ENCODE measurements at regions not wholly inside any gene's neighbourhood (a gene's known extent, or its start where the extent isn't known, plus 50 kb on each side); places are given as distances from the start of the nearest gene placed in this dataset.
A peak's percentile ranks its signal among the peaks of the same experiment; 100 is the strongest.

GRCh38 chr4:166309286-166309685, 436.2 kb downstream of the TLL1 start:
- no peaks in the 10 kb centered on the region for H3K27me3 ChIP-seq
- no peak overlapping the region for H3K4me3 ChIP-seq
- peaks cover 1% of the 10 kb centered on the region; the same call in 1 of the 2 replicates for H3K36me3 ChIP-seq
- H3K9me3 ChIP-seq: peaks cover 9% of the 10 kb centered on the region
- DNase-seq: no peak

DNA sequence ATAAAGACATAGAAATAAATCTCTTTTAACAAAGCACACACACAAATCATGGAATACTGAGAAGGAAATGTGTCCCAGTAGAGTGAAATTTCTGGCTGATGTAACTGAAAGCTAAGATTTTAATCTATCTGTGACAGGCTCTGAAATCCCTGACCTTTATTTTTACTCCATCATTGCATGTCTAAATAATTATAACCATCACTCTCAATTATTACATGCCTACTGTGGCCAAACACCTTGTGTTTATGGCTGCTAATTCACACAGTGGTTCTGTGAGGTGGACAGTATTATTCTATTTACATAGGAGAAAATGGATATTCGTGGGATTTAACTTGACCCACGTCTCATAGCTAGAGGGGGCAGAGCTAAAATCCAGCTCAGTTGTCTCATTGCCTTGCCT, 438.1 kb downstream of the TLL1 start:
- no peak overlapping the region for H3K4me3 ChIP-seq
- H3K36me3 ChIP-seq: peaks cover 2% of the 10 kb centered on the region; the same call in 1 of the 2 replicates
- peaks cover 7% of the 10 kb centered on the region; the same call in 1 of the 2 replicates for H3K9me3 ChIP-seq
- no peak for DNase-seq
- H3K27me3 ChIP-seq: no peaks in the 10 kb centered on the region

- H3K27me3 ChIP-seq: no peaks in the 10 kb centered on the region
- peaks cover 4% of the 10 kb centered on the region; the same call in 1 of the 2 replicates for H3K9me3 ChIP-seq
- no peak for DNase-seq
- H3K4me3 ChIP-seq: no peak overlapping the region
- H3K36me3 ChIP-seq: peaks cover 2% of the 10 kb centered on the region; the same call in 1 of the 2 replicates
These were observed 439.1 kb downstream of the TLL1 start for GRCh38 chr4:166312166-166312565.

GRCh38 chr4:166314902-166315301, 441.9 kb downstream of the TLL1 start:
- Histone ChIP-seq H3K4me3 (no peak overlapping the region), H3K36me3 (peaks cover 2% of the 10 kb centered on the region; the same call in 1 of the 2 replicates), H3K27me3 (no peaks in the 10 kb centered on the region), H3K9me3 (peaks cover under 1% of the 10 kb centered on the region; the same call in 1 of the 2 replicates)
- no peak for DNase-seq

DNA sequence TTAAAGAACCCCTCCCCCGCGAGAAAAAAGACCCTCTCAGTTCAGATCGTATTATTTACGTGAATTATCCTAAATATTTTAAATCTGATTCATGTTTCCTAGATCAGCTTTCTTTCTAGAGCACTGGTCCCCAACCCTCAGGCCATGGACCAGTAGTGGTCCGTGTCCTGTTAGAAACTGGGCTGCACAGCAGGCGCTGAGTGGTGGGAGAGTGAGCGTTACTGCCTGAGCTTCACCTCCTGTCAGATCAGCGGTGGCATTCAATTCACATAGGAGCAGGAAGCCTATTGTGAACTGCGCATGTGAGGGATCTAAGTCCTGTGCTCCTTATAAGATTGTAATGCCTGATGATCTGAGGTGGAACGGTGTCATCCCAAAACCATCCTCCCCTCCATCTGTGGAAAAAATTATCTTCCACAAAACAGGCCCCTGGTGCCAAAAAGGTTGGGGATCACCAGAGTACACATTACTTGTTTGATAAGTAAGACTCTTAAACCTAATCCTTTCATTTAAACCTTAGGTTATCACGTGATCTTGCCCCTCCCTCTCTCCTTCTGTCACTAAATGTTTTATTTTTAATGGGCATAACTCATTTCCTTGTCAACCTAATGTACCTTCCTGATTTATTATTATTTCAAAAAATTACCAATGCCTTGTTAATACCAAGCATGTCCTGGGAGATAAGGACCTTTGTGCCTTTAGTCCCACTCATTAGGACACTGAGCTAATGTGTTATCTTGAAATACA, 442.9 kb downstream of the TLL1 start:
- no peak for DNase-seq
- H3K27me3 ChIP-seq: no peaks in the 10 kb centered on the region
- peaks cover 2% of the 10 kb centered on the region; the same call in 1 of the 2 replicates for H3K9me3 ChIP-seq
- no peak overlapping the region for H3K4me3 ChIP-seq
- peaks cover 6% of the 10 kb centered on the region; the same call in 1 of the 2 replicates for H3K36me3 ChIP-seq

GRCh38 chr4:166318810-166319525, 445.9 kb downstream of the TLL1 start:
- H3K27me3 ChIP-seq: no peaks in the 10 kb centered on the region
- H3K4me3 ChIP-seq: no peak overlapping the region
- peaks cover 6% of the 10 kb centered on the region; the same call in 1 of the 2 replicates for H3K36me3 ChIP-seq
- peak; percentile 36 for DNase-seq
- H3K9me3 ChIP-seq: peaks cover 6% of the 10 kb centered on the region

- DNase-seq: no peak
- Histone ChIP-seq H3K4me3 (no peak overlapping the region), H3K9me3 (peaks cover 14% of the 10 kb centered on the region), H3K27me3 (no peaks in the 10 kb centered on the region), H3K36me3 (peaks cover 4% of the 10 kb centered on the region; the same call in 1 of the 2 replicates)
These were observed 450.2 kb downstream of the TLL1 start for GRCh38 chr4:166323250-166323649.

- Histone ChIP-seq H3K4me3 (no peak overlapping the region), H3K36me3 (peaks cover 4% of the 10 kb centered on the region; the same call in 1 of the 2 replicates), H3K9me3 (peaks cover 14% of the 10 kb centered on the region), H3K27me3 (no peaks in the 10 kb centered on the region)
- DNase-seq: no peak
These were observed 451.3 kb downstream of the TLL1 start for GRCh38 chr4:166324321-166324720.

DNA sequence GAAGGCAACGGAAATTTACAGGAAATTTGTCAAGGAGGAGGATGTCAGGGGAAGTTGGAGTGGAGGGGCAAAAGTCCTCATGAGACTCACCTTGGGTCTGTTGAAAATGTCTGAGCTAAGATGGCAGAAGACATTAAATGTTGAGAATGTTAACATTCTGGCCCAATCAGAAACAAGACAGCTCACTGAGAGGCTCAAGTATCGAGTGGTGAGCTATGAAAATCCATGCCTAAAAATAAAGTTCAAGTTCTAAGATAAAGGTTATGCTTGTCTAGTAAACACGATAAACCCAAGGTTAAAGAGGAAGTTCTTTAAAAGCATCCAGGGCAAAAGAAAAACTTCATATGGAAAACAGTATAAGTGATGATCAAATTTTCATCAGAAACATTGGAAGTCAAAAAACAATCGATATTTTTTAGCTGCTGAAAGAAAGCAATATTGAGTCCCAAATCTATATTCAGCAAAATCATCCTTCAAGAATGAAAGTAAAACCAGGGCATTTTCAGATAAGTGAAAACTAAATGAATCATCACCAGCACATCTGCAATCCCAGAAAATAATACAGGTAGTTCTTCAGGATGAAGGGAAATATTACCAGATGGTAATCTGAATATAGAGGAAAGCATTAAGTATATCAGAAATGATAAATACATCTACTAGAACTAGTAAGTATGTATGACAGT, 462.4 kb downstream of the TLL1 start:
- Histone ChIP-seq H3K36me3 (no peaks in the 10 kb centered on the region), H3K9me3 (peaks cover 5% of the 10 kb centered on the region; the same call in 1 of the 2 replicates), H3K4me3 (no peak overlapping the region), H3K27me3 (no peaks in the 10 kb centered on the region)
- no peak for DNase-seq

GRCh38 chr4:166341992-166342391, 469.0 kb downstream of the TLL1 start:
- H3K36me3 ChIP-seq: no peaks in the 10 kb centered on the region
- H3K4me3 ChIP-seq: no peak overlapping the region
- no peaks in the 10 kb centered on the region for H3K27me3 ChIP-seq
- DNase-seq: no peak
- peaks cover 2% of the 10 kb centered on the region; the same call in 1 of the 2 replicates for H3K9me3 ChIP-seq

DNA sequence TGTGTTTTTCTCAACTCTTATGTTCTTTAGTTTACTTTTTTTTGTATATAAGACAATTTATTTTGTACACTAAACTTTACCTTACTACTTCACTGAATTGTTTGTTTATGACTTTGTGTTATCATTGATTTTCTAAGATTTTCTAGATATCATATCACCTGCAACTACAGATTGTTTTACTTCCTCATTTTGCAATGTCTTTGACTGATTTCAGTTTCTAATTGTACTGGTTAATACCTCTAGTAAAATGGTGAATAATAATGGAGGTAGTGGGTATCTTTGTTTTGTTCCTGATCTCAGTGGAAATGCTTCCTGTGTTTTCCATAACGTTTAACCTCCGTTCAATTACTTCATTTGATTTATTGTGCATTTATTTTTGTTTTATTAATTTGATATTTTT, 490.2 kb downstream of the TLL1 start:
- DNase-seq: no peak
- Histone ChIP-seq H3K9me3 (no peaks in the 10 kb centered on the region; the same call in 1 of the 2 replicates), H3K27me3 (no peaks in the 10 kb centered on the region), H3K4me3 (no peak overlapping the region), H3K36me3 (no peaks in the 10 kb centered on the region)

DNA sequence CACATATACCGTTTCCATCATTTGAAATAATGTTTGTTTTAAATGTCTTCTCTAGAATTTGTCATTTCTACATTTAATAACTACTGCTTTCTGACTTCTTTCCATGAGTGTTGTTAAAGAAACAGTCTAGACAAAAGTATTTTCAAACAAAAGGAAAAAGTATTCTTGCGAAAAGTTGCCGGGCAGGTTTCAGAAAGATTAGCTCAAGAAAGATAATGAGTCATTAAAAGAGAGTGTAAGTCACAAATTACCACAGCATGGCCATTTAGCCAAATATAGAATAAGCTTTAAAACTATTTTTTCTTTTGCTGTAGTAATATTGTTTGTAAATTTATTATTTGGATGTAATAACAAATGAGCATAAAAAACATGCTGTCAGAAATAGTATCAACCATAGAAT, 493.0 kb downstream of the TLL1 start:
- Histone ChIP-seq H3K4me3 (no peak overlapping the region), H3K9me3 (peaks cover 4% of the 10 kb centered on the region; the same call in 1 of the 2 replicates), H3K27me3 (no peaks in the 10 kb centered on the region), H3K36me3 (no peaks in the 10 kb centered on the region)
- DNase-seq: no peak

GRCh38 chr4:166377578-166377977, 504.5 kb downstream of the TLL1 start:
- H3K9me3 ChIP-seq: peaks cover 28% of the 10 kb centered on the region
- no peaks in the 10 kb centered on the region for H3K27me3 ChIP-seq
- H3K36me3 ChIP-seq: no peaks in the 10 kb centered on the region
- no peak for DNase-seq
- H3K4me3 ChIP-seq: no peak overlapping the region

- Histone ChIP-seq H3K4me3 (no peak overlapping the region), H3K9me3 (peaks cover 5% of the 10 kb centered on the region; the same call in 1 of the 2 replicates)
These were observed 513.7 kb downstream of the TLL1 start for GRCh38 chr4:166386491-166387360.

DNA sequence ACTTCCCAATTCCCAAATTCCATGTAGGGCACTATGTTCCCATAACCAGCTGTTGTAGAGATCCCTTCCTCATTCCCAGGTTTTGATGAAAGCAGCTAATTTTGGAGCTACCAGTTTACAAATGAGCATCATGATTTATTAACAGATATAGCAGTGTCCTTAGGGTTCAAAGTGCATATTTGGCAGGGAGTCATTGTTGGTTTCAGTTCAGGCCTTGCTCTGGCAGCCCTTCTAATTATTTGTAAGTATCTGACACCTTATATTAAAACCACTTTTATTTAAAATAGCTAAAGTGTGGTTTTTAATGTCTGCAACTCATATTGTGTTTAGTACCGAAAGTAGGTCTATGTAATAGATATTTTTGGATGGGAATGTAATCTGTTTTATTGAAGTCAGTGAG, 518.5 kb downstream of the TLL1 start:
- Histone ChIP-seq H3K9me3 (peaks cover 9% of the 10 kb centered on the region), H3K36me3 (no peaks in the 10 kb centered on the region), H3K27me3 (no peaks in the 10 kb centered on the region), H3K4me3 (no peak overlapping the region)
- no peak for DNase-seq

More at GRCh38 chr4:166386491-166387360, 513.7 kb downstream of the TLL1 start:
- DNase-seq: no peak
- Histone ChIP-seq H3K27me3 (no peaks in the 10 kb centered on the region), H3K36me3 (no peaks in the 10 kb centered on the region)

- DNase-seq: no peak
- H3K36me3 ChIP-seq: no peaks in the 10 kb centered on the region
- peaks cover 2% of the 10 kb centered on the region; the same call in 1 of the 2 replicates for H3K9me3 ChIP-seq
- H3K27me3 ChIP-seq: no peaks in the 10 kb centered on the region
- no peak overlapping the region for H3K4me3 ChIP-seq
These were observed 526.0 kb downstream of the TLL1 start for GRCh38 chr4:166399021-166399420.
